Liver (tissue), 3 donors: ENCODE measurements at regions not wholly inside any gene's neighbourhood (a gene's known extent, or its start where the extent isn't known, plus 50 kb on each side); places are given as distances from the start of the nearest gene placed in this dataset.

Experiments
- EGR1 ChIP-seq, 2 donors: IDR thresholded peaks; 2 replicates each; pipeline ENCODE4 v1.6.1; 2016 to 2018; ENCODE audit warnings: antibody characterized with exemption in 2 of 2, low read depth in 2 of 2
- FOXA2 ChIP-seq: IDR thresholded peaks from 2 replicates; pipeline ENCODE4 v1.6.1; 2016; ENCODE audit warnings: antibody characterized with exemption
- GABPA ChIP-seq, 2 donors: IDR thresholded peaks in 1 of 2; conservative IDR thresholded peaks in 1 of 2; 2 replicates each; pipeline ENCODE4 v1.6.1; 2016; ENCODE audit warnings: antibody characterized with exemption in 2 of 2, mild to moderate bottlenecking in 1 of 2, moderate library complexity in 1 of 2
- RAD21 ChIP-seq, 2 donors: IDR thresholded peaks; 2 replicates each; pipeline ENCODE4 v1.6.1; 2016; ENCODE audit warnings: antibody characterized with exemption in 2 of 2, mild to moderate bottlenecking in 2 of 2
- REST ChIP-seq: IDR thresholded peaks from 2 replicates; pipeline ENCODE4 v1.6.1; 2016; ENCODE audit warnings: antibody characterized with exemption, mild to moderate bottlenecking
- SP1 ChIP-seq: IDR thresholded peaks from 2 replicates; pipeline ENCODE4 v1.6.1; 2018; ENCODE audit warnings: antibody characterized with exemption, mild to moderate bottlenecking
- TAF1 ChIP-seq: conservative IDR thresholded peaks from 2 replicates; pipeline ENCODE4 v1.6.1; 2016; ENCODE audit warnings: antibody characterized with exemption, mild to moderate bottlenecking
- TF ChIP-seq, protein P1 (sequence below): fragments of 150-350 bp; IDR thresholded peaks from 2 replicates; pipeline ENCODE4 v1.5.1; 2017; ENCODE audit warnings: improper control_type of control experiment, low read depth, low read length; ENCODE audit not compliant: missing input control
- TF ChIP-seq, protein P2 (sequence below): IDR thresholded peaks from 2 replicates; pipeline ENCODE4 v1.6.1; 2016; ENCODE audit warnings: antibody characterized with exemption
- TF ChIP-seq, protein P3 (sequence below): IDR thresholded peaks from 2 replicates; pipeline ENCODE4 v1.6.1; 2016; ENCODE audit warnings: antibody characterized with exemption
- TF ChIP-seq, protein P4 (sequence below): IDR thresholded peaks from 2 replicates; pipeline ENCODE4 v1.6.1; 2016; ENCODE audit warnings: antibody characterized with exemption
- donor health status: healthy.
- donor health status: healthy.

DNA sequence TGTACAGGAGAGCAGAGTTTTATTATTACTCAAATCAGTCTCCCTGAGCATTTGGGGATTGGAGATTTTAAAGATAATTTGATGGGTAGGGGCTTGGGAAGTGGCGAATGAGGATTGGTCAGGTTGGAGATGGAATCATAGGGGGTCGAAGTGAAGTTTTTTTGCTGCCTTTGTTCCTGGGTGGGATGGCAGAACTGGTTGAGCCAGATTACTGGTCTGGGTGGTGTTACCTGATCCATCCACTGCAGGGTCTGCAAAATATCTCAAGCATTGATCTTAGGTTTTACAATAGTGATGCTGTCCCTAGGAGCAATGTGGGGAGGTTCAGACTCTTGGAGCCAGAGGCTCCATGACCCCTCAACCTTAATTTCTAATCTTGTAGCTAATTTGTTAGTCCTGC is 108.8 kb downstream of the BACH1 start:
- TF ChIP-seq, protein P1, sequence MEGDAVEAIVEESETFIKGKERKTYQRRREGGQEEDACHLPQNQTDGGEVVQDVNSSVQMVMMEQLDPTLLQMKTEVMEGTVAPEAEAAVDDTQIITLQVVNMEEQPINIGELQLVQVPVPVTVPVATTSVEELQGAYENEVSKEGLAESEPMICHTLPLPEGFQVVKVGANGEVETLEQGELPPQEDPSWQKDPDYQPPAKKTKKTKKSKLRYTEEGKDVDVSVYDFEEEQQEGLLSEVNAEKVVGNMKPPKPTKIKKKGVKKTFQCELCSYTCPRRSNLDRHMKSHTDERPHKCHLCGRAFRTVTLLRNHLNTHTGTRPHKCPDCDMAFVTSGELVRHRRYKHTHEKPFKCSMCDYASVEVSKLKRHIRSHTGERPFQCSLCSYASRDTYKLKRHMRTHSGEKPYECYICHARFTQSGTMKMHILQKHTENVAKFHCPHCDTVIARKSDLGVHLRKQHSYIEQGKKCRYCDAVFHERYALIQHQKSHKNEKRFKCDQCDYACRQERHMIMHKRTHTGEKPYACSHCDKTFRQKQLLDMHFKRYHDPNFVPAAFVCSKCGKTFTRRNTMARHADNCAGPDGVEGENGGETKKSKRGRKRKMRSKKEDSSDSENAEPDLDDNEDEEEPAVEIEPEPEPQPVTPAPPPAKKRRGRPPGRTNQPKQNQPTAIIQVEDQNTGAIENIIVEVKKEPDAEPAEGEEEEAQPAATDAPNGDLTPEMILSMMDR = no peak
- TF ChIP-seq FOXA2 = no peak
- TF ChIP-seq, protein P2, sequence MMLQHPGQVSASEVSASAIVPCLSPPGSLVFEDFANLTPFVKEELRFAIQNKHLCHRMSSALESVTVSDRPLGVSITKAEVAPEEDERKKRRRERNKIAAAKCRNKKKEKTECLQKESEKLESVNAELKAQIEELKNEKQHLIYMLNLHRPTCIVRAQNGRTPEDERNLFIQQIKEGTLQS = no peak
- TF ChIP-seq, protein P3, sequence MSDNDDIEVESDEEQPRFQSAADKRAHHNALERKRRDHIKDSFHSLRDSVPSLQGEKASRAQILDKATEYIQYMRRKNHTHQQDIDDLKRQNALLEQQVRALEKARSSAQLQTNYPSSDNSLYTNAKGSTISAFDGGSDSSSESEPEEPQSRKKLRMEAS = no peak
- no peak for TF ChIP-seq GABPA (IDR thresholded peaks at IDR 0.05 in 1 of 2, conservative IDR thresholded peaks at IDR 0.05 in 1 of 2)
- TF ChIP-seq RAD21 (IDR thresholded peaks at IDR 0.05) = no peak
- TF ChIP-seq REST = no peak
- TF ChIP-seq, protein P4, sequence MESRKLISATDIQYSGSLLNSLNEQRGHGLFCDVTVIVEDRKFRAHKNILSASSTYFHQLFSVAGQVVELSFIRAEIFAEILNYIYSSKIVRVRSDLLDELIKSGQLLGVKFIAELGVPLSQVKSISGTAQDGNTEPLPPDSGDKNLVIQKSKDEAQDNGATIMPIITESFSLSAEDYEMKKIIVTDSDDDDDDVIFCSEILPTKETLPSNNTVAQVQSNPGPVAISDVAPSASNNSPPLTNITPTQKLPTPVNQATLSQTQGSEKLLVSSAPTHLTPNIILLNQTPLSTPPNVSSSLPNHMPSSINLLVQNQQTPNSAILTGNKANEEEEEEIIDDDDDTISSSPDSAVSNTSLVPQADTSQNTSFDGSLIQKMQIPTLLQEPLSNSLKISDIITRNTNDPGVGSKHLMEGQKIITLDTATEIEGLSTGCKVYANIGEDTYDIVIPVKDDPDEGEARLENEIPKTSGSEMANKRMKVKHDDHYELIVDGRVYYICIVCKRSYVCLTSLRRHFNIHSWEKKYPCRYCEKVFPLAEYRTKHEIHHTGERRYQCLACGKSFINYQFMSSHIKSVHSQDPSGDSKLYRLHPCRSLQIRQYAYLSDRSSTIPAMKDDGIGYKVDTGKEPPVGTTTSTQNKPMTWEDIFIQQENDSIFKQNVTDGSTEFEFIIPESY = no peak
- TF ChIP-seq TAF1 = no peak
- no peak for TF ChIP-seq EGR1 (IDR thresholded peaks at IDR 0.05; ENCODE audit: low read depth in 2 of 2)
- no peak for TF ChIP-seq SP1
